GM18867 (cell line): ENCODE measurements at regions not wholly inside any gene's neighbourhood (a gene's known extent, or its start where the extent isn't known, plus 50 kb on each side); places are given as distances from the start of the nearest gene placed in this dataset.
"Not testable (repeated sequence)": the region's sequence is repeated elsewhere in the genome, so short reads cannot be mapped to it uniquely, and the experiment has no call there.

Source experiments
- ATAC-seq: cut with Tn5 transposase; IDR thresholded peaks from one replicate; pipeline ENCODE4 v1.9.1; 2021; ENCODE audit warnings: mild to moderate bottlenecking, moderate library complexity; ENCODE audit not compliant: unreplicated experiment

- ATAC-seq: no peak
These were observed 122.9 kb downstream of the METRNL start for GRCh38 chr17:83202002-83203000.

GRCh38 chr17:83203073-83203471 lies 123.7 kb downstream of the METRNL start:
- no peak for ATAC-seq

- no peak for ATAC-seq
These were observed 124.2 kb downstream of the METRNL start for GRCh38 chr17:83203472-83204221.

- ATAC-seq: no peak
These were observed 124.9 kb downstream of the METRNL start for GRCh38 chr17:83204230-83204725.

GRCh38 chr17:83204736-83205386 lies 125.5 kb downstream of the METRNL start:
- ATAC-seq: not testable (repeated sequence)

- not testable (repeated sequence) for ATAC-seq
These were observed 126.1 kb downstream of the METRNL start for GRCh38 chr17:83205387-83206035.

- ATAC-seq: not testable (repeated sequence)
These were observed 126.6 kb downstream of the METRNL start for GRCh38 chr17:83206036-83206394.

- not testable (repeated sequence) for ATAC-seq
These were observed 127.6 kb downstream of the METRNL start for GRCh38 chr17:83206819-83207588.

- not testable (repeated sequence) for ATAC-seq
These were observed 167.6 kb downstream of the METRNL start for GRCh38 chr17:83247001-83247400.
